Activated CD8-positive, alpha-beta memory T cell treated with anti-CD3 and anti-CD28 coated beads for 48 hours (primary cell): ENCODE measurements at regions not wholly inside any gene's neighbourhood (a gene's known extent, or its start where the extent isn't known, plus 50 kb on each side); places are given as distances from the start of the nearest gene placed in this dataset.

Experiments
- DNase-seq, 3 experiments: peaks; one replicate each; pipeline ENCODE4 v3.0.0-alpha.2; 2020; ENCODE audit warnings: low read depth in 2 of 3, low spot score in 2 of 3

DNA sequence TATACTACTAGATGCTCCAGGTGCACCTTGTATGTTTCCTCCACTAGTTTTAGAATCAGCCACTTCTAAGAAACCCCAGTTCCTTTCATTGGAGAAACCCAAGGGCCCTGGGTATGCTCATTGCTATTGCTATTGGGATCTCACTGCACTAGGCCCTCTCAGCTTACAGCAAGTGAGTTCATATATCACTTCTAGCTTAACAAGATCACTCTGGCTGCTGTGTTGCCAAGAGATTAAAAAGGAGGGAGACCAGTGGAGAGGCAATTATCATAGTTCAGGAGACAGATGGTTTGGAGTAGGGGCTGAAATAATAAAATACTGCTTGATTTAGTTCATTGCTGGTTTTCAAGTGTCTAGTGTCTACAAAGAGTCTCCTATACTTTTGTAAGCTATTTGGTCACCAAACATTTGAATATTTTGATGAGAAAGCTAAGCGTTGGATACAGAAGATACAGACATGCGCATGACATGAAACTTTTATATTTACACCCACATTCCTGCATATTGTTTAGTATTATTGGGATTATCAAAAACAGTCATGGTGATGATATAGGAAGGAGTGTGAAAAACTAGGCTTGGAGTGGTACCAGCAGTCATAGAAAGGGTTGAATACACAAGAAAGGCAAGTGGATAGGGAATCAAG, 671.9 kb downstream of the ADGRL2 start:
- no peak for DNase-seq

DNA sequence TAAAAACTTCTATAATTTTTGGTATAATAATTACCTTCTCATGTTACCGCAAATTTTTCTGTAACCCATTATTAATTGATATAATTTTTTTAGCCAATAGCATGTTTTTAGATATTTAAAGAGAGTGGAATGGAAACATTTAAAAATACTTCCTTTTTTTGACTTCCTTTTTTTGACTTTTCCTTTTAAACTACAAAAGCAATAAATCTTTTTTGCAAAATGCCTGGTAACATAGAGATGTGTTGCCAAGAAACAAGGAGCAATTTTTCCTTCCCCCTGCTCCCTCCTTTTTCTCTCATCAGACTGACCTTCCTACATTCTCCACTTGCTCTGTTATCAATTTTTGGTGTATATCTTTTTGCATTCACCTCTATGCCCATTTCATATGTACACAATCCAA, 666.2 kb downstream of the ADGRL2 start:
- no peak for DNase-seq

DNA sequence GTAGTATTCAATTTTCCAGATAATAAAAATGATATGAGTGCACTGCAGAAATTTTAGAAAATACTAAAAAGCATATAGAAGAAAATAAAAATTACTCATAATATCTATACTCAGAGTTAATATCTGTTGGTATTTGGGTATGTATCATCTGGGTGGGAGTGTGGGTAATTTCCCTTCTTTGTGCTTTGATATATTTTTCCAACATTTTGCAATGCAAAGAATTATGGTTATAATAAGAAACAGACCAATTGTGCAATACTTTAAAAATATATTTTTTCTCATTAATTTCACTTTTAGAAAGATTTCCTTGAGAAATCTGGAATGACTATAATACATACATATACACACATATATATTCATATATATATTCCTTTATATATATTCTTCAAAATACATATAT, 665.7 kb downstream of the ADGRL2 start:
- DNase-seq = no peak

DNA sequence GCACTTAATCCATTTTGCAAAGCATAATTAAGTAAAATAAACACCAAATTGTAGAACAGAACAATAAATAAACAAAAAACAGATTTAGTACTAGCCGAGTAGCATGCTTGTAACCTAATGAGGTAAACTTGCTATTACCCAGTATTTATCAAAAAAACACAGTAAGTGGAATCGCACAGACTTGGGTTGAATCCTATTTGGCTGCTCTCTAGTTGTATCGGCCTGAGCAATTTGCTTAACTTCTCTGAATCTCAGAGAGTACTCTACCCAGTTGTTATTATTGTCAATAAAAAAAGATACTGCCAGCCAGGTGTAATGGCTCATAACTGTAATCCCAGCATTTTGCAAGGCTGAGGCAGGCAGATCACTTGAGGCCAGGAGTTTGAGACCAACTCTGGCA, 664.3 kb downstream of the ADGRL2 start:
- no peak for DNase-seq

DNA sequence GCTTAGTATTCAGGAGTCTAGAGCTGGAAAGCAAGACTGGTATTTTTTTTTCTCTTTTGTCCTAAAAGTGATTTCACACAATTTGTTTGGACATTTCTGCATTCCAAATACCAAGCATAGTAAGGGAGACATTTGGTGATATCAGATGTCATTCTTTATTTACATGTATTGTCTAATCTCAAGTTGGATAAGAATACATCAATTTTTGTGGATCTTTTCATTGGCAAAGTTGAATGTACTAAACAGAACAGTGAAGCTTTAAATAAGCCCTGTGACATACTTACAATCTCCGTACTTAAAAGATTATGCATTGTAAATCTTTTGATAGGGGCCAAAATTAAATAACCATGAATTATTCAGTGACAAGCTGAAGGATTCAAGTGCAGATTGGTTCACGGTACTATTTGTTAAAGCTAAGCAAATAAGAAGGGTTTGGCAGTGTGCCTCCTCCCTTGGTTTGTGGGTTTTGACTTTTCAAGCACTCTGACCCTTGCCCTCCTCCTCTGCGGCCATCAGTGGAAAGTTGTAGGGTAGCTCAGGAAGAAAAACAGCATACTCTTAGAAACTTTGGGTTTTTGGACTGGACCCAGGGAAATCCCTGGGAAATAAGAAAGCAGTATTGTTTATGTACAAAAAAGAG, 663.7 kb downstream of the ADGRL2 start:
- DNase-seq = no peak

DNA sequence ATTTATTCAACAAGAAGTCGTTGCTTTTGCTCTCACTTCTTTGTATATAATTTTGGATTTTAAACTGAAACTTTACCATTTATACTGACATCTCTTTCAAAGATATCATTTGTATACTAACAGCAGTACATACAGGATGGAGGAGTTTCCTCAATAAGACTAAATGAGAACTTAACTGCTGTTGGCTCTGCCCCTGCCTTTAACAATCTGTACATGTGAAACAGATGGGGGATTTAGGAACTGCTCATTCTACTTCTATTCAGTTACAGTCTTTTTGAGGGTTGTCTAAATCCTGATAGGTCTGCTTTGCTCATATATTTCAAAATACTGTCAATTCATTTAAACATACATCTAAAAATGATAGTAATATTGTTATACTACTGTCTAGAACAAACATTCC, 663.2 kb downstream of the ADGRL2 start:
- no peak for DNase-seq

DNA sequence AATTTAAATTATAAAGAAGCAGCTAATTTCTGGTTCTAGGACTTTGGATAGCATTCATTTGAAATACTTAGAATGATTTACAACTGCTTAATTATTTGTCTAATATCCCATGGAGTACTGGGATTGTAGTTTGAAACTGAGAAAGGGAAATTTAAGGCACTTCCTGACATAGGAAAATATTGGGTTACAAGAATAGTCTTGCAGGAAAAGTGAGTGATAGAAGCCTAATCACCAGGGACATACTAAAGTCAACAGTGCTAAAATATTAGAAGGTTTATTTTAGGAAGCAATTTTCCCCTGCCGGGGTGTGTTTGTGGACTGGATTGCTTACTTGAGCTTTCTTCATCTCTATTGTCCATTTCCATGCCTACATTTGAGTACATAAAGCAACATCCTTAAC, 661.6 kb downstream of the ADGRL2 start:
- DNase-seq = no peak

DNA sequence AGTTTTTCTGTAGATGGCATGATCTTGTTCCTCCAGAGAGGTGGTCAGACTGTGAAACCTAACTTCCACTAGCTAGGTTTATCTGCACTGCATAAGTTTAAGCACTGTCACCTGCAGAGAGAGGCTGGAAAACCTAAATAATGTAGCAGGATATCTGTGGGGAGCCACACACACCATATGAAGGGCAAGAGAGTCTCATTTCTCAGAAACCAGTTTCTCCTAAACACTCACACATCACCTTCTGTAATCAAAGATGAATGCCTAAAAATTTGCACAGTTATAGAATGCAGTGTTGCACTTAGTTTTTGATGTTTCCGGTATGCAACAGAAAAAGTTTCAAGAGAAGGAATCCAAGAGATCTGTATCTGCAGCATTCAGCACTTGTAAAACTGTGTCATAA, 654.6 kb downstream of the ADGRL2 start:
- DNase-seq = no peak

DNA sequence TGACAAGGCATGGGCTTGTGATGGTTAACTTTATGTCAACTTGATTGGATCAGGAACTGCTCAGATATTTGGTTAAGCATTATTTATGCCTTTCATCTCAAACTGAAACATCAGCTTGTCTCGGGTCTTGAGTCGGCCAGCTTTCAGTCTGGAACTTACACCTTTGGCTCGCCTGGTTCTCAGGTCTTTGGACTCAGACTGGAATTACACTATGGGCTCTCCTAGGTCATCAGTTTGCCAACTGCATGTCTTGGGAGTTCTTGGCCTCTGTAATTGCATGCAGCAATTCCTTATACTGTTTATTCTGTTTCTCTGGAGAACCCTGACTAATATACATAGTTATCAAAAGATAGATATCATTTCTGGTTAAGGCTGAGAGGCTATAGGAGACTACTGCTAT, 653.7 kb downstream of the ADGRL2 start:
- no peak for DNase-seq

DNA sequence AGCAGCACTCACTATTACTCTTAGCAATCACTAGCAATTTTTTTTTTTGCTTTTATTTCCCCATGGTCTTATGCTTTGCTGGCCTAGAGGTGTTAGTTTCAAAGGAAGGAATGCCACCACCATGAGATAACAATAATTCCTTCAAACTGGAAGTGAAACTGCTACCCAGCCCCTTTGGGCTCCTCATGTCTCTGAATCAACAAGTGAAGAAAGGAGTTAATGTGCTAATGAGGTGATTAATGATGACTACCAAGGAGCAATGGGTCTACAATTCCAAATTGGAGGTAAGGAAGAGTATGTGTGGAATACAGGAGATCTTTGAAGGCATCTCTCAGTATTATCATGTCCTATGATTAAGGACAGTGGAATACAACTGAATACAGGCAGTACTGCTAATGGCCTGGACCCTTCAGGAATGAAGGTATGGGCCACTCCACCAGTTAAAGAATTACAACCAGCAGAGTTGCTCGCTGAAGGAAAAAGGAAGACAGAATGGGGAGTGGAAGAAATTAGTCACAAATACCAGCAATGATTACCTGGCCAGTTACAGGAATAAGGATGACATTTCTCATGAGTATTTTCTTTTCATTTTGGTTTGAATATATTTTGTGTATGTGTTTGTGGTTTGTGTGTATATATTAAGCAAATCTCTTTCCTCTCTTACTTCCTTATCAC, 652.9 kb downstream of the ADGRL2 start:
- DNase-seq = no peak

DNA sequence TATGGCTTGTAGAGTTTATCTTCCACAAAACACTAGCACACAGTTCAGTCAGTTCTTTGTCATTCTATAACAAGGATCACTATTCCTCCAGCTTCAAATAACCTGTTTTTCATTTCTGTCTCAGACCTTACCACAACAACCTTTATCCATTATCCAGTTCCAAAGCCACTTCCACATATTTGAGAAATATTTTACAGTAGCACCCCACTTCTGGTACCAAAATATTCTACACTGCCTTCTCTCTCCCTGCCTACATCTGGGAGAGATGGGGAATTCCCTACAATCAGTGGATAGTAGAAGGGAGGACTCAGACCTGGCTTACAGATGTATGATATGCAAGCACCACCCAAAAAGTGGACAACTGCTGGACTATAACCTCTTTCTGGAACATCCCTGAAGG, 651.4 kb downstream of the ADGRL2 start:
- no peak for DNase-seq

DNA sequence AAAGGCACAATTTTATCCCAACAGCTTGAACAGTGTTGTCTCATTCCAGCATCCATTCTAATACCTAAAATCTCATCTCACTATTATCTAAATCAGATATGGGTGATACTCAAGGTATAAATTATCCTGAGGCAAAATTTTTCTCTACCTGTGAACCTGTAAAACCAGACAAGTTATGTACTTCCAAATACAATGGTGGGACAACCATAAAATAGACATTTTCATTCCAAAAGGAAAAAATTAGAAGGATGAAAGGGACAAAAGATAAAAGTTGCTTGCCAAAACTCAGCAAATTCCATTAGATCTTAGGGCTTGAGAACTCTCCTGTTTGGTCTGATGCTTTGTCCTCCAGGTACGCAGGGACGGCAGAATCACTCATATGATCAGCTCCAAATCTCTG, 650.5 kb downstream of the ADGRL2 start:
- no peak for DNase-seq

DNA sequence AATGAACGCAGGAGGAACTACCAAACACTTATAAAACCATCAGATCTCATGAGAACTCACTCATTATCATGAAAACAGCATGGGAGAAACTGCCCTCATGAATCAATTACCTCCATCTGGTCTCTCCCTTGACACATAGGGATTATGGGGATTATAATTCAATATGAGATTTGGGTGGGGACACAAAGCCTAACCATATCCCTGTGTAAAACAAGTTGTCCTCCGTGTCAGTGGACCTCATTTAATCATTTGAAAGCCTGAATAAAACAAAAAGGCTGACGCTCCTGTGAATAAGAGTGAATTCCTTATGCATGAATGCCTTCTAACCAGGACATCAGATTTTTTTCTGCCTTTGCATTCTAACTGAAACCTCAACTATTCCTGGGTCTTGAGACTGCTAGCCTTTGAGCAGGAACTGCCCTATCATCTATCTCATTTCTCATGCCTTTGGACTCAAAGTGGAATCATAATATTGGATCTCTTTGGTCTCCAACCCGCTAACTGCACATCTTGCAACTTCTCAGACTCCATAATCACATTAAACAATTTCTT, 648.8 kb downstream of the ADGRL2 start:
- DNase-seq = no peak

DNA sequence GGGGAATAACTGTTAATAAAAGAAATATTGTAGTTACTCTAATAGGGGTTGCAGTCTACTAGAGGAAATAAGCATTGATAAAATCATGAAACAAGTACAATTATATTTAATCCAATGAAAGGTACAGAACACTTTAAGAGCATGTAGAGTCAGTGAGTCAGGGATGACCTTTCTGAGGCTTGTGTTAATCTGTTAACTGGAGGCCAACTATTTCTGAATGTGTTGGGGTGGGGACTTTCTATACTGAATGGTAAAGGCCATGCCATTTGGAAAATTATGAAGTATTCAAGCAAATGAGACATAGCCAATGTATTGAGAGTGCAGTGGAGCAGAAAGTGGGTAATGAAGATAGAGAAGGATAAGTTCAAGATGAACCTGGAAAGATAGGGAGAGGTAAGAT, 646.2 kb downstream of the ADGRL2 start:
- DNase-seq = no peak

DNA sequence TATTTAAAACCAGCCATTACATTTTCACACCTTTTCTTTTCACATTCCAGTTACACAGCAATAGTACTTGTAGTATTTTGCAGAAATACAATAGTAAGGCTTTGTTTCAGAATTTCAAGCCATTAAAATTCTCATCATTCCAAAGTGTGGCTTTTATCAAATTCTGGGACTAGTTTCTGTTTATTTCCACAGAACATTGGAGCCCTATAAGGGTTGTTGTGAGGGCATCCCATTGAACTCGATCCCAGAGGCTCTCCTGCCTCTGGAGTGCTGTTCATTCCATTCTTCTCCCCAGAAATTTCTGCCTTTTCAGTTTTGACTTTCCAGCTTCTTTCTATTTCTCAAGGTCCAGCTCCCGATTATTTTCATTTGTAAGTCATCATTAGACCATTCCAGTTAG, 645.5 kb downstream of the ADGRL2 start:
- DNase-seq = no peak

DNA sequence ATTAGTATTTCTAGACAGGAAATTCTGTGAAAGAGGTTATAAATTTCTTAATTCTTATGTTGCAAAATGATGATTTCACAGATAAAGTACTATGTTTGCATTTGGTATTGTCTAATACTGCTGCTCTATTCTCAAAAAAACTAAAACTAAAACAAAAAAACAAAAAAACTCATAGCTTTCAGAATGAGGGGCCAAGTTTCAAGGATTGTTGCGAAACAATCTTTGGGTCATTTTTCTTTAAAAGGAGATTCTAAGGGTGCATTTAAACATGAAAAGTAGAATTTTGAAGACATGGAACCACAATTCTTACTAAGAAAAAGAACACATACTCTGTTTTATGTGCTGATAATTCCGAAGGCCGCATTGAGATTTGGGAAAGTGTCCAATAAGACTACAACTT, 645.1 kb downstream of the ADGRL2 start:
- no peak for DNase-seq

DNA sequence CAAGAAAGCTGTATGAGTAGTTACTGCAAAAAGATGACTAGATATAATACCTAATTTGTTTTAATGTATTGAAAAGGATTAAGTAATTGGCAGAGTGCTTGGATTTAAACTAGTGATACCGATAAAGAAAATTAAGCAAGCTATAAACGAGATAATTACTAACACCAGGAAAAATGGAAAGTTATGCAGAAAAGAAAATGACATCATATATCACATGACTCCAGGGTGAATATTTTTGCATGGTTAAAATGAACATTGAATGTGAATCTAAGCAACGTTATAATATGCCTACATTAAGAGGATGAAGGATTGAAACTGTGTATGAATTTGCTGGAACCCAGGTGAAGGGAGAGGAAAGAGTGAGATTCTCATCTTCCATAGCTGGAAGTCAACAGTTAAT, 644.4 kb downstream of the ADGRL2 start:
- no peak for DNase-seq

DNA sequence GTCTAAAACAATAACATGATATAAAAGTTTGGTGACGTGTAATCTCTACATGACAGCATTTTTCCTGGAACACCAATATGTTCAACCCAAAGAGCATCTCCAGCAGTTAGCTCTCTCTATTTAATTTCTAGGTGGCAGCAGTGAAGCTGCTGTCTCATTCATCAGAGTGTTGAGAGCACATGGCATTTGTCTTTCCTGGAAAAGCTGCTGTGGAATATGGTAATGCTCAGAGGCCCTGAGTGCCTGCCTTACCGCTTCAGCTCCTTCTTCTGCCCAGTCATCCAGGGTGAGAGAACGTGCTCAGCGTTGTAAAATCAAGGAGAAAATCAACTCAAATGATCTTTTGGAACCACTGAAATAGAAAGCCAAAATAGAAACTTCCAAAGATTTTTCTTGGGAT, 640.7 kb downstream of the ADGRL2 start:
- no peak for DNase-seq

DNA sequence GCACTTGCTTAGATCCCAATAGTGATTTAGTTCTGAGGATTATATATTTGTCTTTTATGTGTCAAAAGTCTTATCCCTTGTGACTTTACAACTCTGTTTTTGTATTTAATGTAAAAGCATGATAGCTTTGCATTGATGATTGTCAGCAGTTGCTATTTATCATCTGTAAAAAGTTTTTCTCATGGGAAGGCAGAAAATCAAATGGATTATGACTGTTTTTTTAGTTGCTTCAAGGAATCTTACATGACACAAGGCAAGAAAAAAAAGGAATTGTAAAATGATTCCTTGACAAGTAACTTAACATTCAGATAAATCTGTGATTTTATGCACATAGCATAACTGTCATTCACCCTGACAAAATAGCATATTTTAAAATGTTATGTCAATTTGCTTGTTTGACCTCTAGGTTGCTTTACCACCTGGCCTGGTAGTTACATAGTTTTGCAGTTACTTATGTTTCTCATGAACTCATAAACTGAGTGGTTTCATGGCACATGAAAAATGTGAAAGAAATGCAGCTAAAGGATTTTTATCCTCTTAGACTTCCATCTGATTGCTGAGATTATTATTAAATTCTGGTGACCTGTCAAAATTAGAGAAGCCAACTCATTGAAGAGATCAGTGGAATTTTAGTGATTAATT, 622.6 kb downstream of the ADGRL2 start:
- DNase-seq = no peak

DNA sequence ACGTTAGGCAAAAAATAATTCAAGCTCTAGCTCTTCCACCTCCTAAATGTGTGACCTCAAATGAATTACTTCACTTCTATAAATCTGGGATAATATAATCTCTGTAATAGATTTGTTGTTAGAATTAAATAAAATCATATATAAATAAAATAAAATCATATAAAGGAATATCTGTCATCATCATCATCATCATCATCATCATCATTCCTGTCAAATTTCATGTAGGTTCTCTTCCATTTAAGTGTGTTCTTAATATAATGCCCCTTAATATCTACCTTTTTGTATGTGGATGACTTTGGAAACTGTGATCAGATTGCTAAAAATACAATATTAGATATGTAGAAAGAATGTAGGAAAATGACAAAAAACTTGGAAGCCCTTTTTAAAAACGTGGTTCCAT, 621.0 kb downstream of the ADGRL2 start:
- DNase-seq = no peak

DNA sequence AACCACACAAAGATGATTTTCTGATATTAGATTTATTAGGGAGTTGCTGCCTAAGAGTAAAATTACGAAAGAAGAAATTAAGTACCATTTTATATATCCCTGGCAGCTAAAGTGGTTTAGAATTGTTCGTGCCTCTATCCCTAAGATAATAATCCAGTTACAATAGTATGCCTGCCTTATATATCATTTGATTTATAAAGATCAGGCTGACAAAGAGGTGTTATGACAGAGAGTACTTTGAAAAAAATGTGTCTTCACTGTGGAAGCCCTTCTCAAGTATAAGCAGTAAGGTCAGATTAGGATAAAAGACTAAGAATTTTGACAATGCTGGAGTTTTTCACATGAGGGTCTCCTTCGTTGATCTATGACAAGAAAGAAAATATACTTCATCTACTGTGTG, 619.9 kb downstream of the ADGRL2 start:
- DNase-seq = no peak

DNA sequence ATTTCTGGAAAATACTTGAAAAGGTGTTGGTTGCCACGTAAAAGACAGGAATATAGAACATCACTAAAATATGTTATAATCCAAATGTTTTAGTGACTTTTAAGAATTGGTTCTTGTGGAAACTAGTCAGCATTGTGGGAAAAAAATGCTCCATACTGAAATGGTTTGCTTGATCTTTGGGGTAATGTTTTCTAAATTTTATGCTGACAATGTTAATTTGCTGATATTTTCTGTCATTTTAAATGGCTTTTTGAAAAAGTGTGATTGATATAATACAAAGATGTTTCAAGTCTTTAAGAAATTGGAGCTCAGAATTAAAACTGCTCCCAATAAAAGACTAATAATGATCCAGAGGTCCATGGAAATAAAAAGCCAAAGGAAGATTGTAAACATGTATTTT, 610.9 kb downstream of the ADGRL2 start:
- no peak for DNase-seq
